ENCODE measurements at regions not wholly inside any gene's neighbourhood (a gene's known extent, or its start where the extent isn't known, plus 50 kb on each side); places are given as distances from the start of the nearest gene placed in this dataset.
"Not testable (repeated sequence)": the region's sequence is repeated elsewhere in the genome, so short reads cannot be mapped to it uniquely, and the experiment has no call there.

- intact Hi-C loops (cut with DNase I); DNase-seq (ENCODE audit: low spot score): not testable (repeated sequence)
These were observed 138.9 kb upstream of the FOXD4L5 start for GRCh38 chr9:65423691-65424436.

- intact Hi-C loops (cut with DNase I); DNase-seq (ENCODE audit: low spot score): not testable (repeated sequence)
These were observed 138.1 kb upstream of the FOXD4L5 start for GRCh38 chr9:65422966-65423690.

GRCh38 chr9:65421486-65421885 is 136.5 kb upstream of the FOXD4L5 start:
- DNase-seq (ENCODE audit: low spot score); intact Hi-C loops (cut with DNase I): not testable (repeated sequence)

GRCh38 chr9:65420771-65421170 is 135.8 kb upstream of the FOXD4L5 start:
- no peak for DNase-seq (ENCODE audit: low spot score)
- intact Hi-C loops (cut with DNase I), result no loop called here

- intact Hi-C loops (cut with DNase I); DNase-seq (ENCODE audit: low spot score): not testable (repeated sequence)
These were observed 134.0 kb upstream of the FOXD4L5 start for GRCh38 chr9:65418966-65419365.

- DNase-seq (ENCODE audit: low spot score); intact Hi-C loops (cut with DNase I): not testable (repeated sequence)
These were observed 131.9 kb upstream of the FOXD4L5 start for GRCh38 chr9:65416948-65417347.

GRCh38 chr9:65414249-65414648 is 129.2 kb upstream of the FOXD4L5 start:
- DNase-seq (ENCODE audit: low spot score); intact Hi-C loops (cut with DNase I): not testable (repeated sequence)

- DNase-seq (ENCODE audit: low spot score); intact Hi-C loops (cut with DNase I): not testable (repeated sequence)
These were observed 128.4 kb upstream of the FOXD4L5 start for GRCh38 chr9:65413371-65413770.

GRCh38 chr9:65411901-65412300 is 126.9 kb upstream of the FOXD4L5 start:
- DNase-seq (ENCODE audit: low spot score), result no peak
- intact Hi-C loops (cut with DNase I), result no loop called here

- no peak for DNase-seq (ENCODE audit: low spot score)
- intact Hi-C loops (cut with DNase I), result no loop called here
These were observed 126.3 kb upstream of the FOXD4L5 start for GRCh38 chr9:65411336-65411735.

- no peak for DNase-seq (ENCODE audit: low spot score)
- intact Hi-C loops (cut with DNase I), result no loop called here
These were observed 125.9 kb upstream of the FOXD4L5 start for GRCh38 chr9:65410926-65411325.

GRCh38 chr9:65409471-65409980 is 124.5 kb upstream of the FOXD4L5 start:
- intact Hi-C loops (cut with DNase I), result no loop called here
- no peak for DNase-seq (ENCODE audit: low spot score)

- intact Hi-C loops (cut with DNase I); DNase-seq (ENCODE audit: low spot score): not testable (repeated sequence)
These were observed 123.8 kb upstream of the FOXD4L5 start for GRCh38 chr9:65408806-65409205.

- DNase-seq (ENCODE audit: low spot score); intact Hi-C loops (cut with DNase I): not testable (repeated sequence)
These were observed 121.6 kb upstream of the FOXD4L5 start for GRCh38 chr9:65406625-65407024.

- DNase-seq (ENCODE audit: low spot score); intact Hi-C loops (cut with DNase I): not testable (repeated sequence)
These were observed 120.8 kb upstream of the FOXD4L5 start for GRCh38 chr9:65405766-65406165.

GRCh38 chr9:65405253-65405652 is 120.2 kb upstream of the FOXD4L5 start:
- no peak for DNase-seq (ENCODE audit: low spot score)
- intact Hi-C loops (cut with DNase I), result no loop called here

GRCh38 chr9:65404232-65405006 is 119.4 kb upstream of the FOXD4L5 start:
- no peak for DNase-seq (ENCODE audit: low spot score)
- intact Hi-C loops (cut with DNase I), result no loop called here

- intact Hi-C loops (cut with DNase I), result no loop called here
- no peak for DNase-seq (ENCODE audit: low spot score)
These were observed 118.7 kb upstream of the FOXD4L5 start for GRCh38 chr9:65403721-65404120.

- intact Hi-C loops (cut with DNase I), result not testable (repeated sequence)
These were observed 118.1 kb upstream of the FOXD4L5 start for GRCh38 chr9:65403072-65403471.

More at GRCh38 chr9:65403072-65403471, 118.1 kb upstream of the FOXD4L5 start:
- DNase-seq (ENCODE audit: low spot score), result not testable (repeated sequence)
